ENCODE measurements at regions not wholly inside any gene's neighbourhood (a gene's known extent, or its start where the extent isn't known, plus 50 kb on each side); places are given as distances from the start of the nearest gene placed in this dataset.

DNA sequence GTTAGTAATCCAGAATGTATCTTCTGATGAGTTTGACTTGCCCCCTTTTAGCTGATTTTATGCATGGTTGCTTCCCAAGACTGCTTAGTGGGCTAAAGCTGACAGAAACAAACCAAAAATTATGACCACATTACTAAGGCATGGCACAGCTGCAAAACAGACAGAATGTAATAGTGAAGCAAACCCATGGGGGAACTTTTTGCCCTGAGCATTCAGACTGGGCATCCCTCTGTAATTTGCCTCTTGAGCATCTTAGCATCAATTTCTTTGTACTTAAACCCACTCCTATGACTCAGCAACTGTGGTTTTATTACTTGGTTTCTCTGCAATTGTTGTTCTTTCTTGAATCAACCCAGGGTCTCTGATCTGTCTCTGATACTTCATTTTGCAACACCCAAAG lies 487.3 kb upstream of the DCC start:
- TF ChIP-seq, protein P1, sequence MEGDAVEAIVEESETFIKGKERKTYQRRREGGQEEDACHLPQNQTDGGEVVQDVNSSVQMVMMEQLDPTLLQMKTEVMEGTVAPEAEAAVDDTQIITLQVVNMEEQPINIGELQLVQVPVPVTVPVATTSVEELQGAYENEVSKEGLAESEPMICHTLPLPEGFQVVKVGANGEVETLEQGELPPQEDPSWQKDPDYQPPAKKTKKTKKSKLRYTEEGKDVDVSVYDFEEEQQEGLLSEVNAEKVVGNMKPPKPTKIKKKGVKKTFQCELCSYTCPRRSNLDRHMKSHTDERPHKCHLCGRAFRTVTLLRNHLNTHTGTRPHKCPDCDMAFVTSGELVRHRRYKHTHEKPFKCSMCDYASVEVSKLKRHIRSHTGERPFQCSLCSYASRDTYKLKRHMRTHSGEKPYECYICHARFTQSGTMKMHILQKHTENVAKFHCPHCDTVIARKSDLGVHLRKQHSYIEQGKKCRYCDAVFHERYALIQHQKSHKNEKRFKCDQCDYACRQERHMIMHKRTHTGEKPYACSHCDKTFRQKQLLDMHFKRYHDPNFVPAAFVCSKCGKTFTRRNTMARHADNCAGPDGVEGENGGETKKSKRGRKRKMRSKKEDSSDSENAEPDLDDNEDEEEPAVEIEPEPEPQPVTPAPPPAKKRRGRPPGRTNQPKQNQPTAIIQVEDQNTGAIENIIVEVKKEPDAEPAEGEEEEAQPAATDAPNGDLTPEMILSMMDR (conservative IDR thresholded peaks at IDR 0.05 in 1 of 2, IDR thresholded peaks at IDR 0.05 in 1 of 2; ENCODE audit: low read depth in 1 of 2, low read length in 2 of 2): no peak
- TF ChIP-seq EZH2 (IDR thresholded peaks at IDR 0.05; ENCODE audit: low read length, missing control alignments): no peak

Measured in fibroblast of lung (primary cell).